ENCODE measurements at regions not wholly inside any gene's neighbourhood (a gene's known extent, or its start where the extent isn't known, plus 50 kb on each side); places are given as distances from the start of the nearest gene placed in this dataset.

DNA sequence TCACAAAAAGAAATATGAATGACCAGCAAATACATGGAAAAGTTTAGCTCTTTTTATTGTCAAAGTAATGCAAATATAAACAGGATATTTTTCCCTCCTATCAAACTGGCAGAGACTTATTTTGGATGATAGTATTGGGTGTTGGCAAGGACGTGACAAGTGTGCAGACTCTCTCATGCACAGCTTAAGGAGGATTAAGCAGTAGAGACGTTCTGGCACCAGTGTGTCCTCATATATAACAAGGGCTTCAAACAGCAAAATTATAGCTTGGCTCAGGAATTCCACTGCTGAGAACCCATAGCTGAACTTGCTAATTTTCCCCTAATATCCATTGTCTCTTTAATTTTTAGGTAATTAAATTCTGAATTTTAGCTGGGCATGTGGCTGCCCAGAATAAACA, 114.4 kb downstream of the FAM124B start:
- Mint-ChIP-seq H3K27me3 (ENCODE audit: insufficient read depth) (peaks cover 9% of the 10 kb centered on the region), H3K36me3 (ENCODE audit: low read depth) (no peaks in the 10 kb centered on the region), H3K27ac (no peak overlapping the region), H3K4me1 (ENCODE audit: low read depth) (peaks cover 8% of the 10 kb centered on the region), H3K4me3 (no peak overlapping the region), H3K9me3 (no peaks in the 10 kb centered on the region)
- DNase-seq, result no peak
- no peak for TF ChIP-seq CTCF (IDR thresholded peaks at IDR 0.05)

GRCh38 chr2:224286923-224287322, 115.0 kb downstream of the FAM124B start:
- H3K27me3 Mint-ChIP-seq (ENCODE audit: insufficient read depth), result peaks cover 9% of the 10 kb centered on the region
- no peaks in the 10 kb centered on the region for H3K9me3 Mint-ChIP-seq
- peak; percentile 53 for TF ChIP-seq CTCF (IDR thresholded peaks at IDR 0.05)
- no peaks in the 10 kb centered on the region for H3K36me3 Mint-ChIP-seq (ENCODE audit: low read depth)
- H3K4me1 Mint-ChIP-seq (ENCODE audit: low read depth), result peaks cover 8% of the 10 kb centered on the region
- DNase-seq, result no peak
- H3K27ac Mint-ChIP-seq, result no peak overlapping the region
- H3K4me3 Mint-ChIP-seq, result no peak overlapping the region

- H3K27ac Mint-ChIP-seq, result no peak overlapping the region
- peaks cover 2% of the 10 kb centered on the region; the same call in 1 of the 2 replicates for H3K27me3 Mint-ChIP-seq (ENCODE audit: insufficient read depth)
- TF ChIP-seq CTCF (IDR thresholded peaks at IDR 0.05), result peak; percentile 95
- peaks cover 8% of the 10 kb centered on the region for H3K4me1 Mint-ChIP-seq (ENCODE audit: low read depth)
- peak; percentile 28 for DNase-seq
- no peaks in the 10 kb centered on the region for H3K9me3 Mint-ChIP-seq
- H3K4me3 Mint-ChIP-seq, result no peak overlapping the region
- no peaks in the 10 kb centered on the region for H3K36me3 Mint-ChIP-seq (ENCODE audit: low read depth)
Measured at GRCh38 chr2:224284134-224284946, 117.6 kb downstream of the FAM124B start.

GRCh38 chr2:224283466-224283965, 118.4 kb downstream of the FAM124B start:
- peaks cover 2% of the 10 kb centered on the region; the same call in 1 of the 2 replicates for H3K27me3 Mint-ChIP-seq (ENCODE audit: insufficient read depth)
- no peak overlapping the region for H3K27ac Mint-ChIP-seq
- TF ChIP-seq CTCF (IDR thresholded peaks at IDR 0.05), result no peak
- no peaks in the 10 kb centered on the region for H3K9me3 Mint-ChIP-seq
- H3K4me3 Mint-ChIP-seq, result no peak overlapping the region
- no peaks in the 10 kb centered on the region for H3K36me3 Mint-ChIP-seq (ENCODE audit: low read depth)
- peaks cover 15% of the 10 kb centered on the region for H3K4me1 Mint-ChIP-seq (ENCODE audit: low read depth)
- DNase-seq, result no peak

DNA sequence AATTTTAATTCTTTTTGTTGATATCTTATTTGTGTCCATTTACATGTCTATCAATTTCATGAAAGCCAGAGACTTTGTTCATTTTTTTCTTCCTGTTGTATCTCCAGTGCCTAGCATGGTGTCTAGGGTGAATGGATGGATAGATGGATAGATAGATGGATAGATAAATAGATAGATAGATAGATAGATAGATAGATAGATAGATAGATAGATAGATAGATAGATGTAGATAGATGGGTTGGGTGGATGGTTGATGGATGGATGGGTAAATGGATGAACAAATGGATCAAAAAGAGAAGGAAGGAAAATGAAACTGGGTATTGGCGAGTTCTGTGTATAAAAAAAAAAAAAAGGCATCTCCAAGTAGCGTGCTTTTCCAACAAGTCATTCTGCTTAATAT, 120.5 kb downstream of the FAM124B start:
- TF ChIP-seq CTCF (IDR thresholded peaks at IDR 0.05), result no peak

More for the DNA sequence above, 120.5 kb downstream of the FAM124B start:
- Mint-ChIP-seq H3K4me3 (no peak overlapping the region), H3K4me1 (ENCODE audit: low read depth) (peaks cover 17% of the 10 kb centered on the region), H3K9me3 (no peaks in the 10 kb centered on the region), H3K27me3 (ENCODE audit: insufficient read depth) (no peaks in the 10 kb centered on the region), H3K36me3 (ENCODE audit: low read depth) (no peaks in the 10 kb centered on the region), H3K27ac (no peak overlapping the region)
- DNase-seq, result no peak
